Colonic mucosa (tissue), 4 donors: ENCODE measurements at regions not wholly inside any gene's neighbourhood (a gene's known extent, or its start where the extent isn't known, plus 50 kb on each side); places are given as distances from the start of the nearest gene placed in this dataset.
A peak's percentile ranks its signal among the peaks of the same experiment; 100 is the strongest.

Source experiments
- DNase-seq: peaks from one replicate; pipeline ENCODE4 v3.0.0-alpha.2; 2020
- H3K27ac ChIP-seq: fragments of 200-600 bp; one replicate; pipeline ENCODE4 v1.8.0; 2021
- H3K27me3 ChIP-seq: fragments of 200-600 bp; one replicate; pipeline ENCODE4 v1.8.0; 2021
- H3K36me3 ChIP-seq: fragments of 200-600 bp; one replicate; pipeline ENCODE4 v1.8.0; 2021
- H3K4me1 ChIP-seq: fragments of 200-600 bp; one replicate; pipeline ENCODE4 v1.8.0; 2021; ENCODE audit warnings: mild to moderate bottlenecking
- H3K4me3 ChIP-seq: fragments of 200-600 bp; one replicate; pipeline ENCODE4 v1.8.0; 2021
- H3K9ac ChIP-seq, 2 donors: one replicate each; pipeline ENCODE4 v1.7.0; 2013; ENCODE audit warnings: control low read depth in 2 of 2, low read depth in 2 of 2, low read length in 2 of 2
- H3K9me3 ChIP-seq: fragments of 200-600 bp; one replicate; pipeline ENCODE4 v1.8.0; 2021
- intact Hi-C: fragments of 100-400 bp; cut with DNase I; formaldehyde crosslinking; loops from one replicate; pipeline ENCODE4 v1.14.1; 2022
- TF ChIP-seq, protein P1 (sequence below): fragments of 200-600 bp; IDR thresholded peaks from one replicate; pipeline ENCODE4 v1.8.0; 2022; ENCODE audit warnings: antibody characterized with exemption, mild to moderate bottlenecking
- donor health status: healthy.
- donor health status: DM: no; HTN: no; CAD: no.
- donor health status: DM: no; HTN: no; CAD: no.

DNA sequence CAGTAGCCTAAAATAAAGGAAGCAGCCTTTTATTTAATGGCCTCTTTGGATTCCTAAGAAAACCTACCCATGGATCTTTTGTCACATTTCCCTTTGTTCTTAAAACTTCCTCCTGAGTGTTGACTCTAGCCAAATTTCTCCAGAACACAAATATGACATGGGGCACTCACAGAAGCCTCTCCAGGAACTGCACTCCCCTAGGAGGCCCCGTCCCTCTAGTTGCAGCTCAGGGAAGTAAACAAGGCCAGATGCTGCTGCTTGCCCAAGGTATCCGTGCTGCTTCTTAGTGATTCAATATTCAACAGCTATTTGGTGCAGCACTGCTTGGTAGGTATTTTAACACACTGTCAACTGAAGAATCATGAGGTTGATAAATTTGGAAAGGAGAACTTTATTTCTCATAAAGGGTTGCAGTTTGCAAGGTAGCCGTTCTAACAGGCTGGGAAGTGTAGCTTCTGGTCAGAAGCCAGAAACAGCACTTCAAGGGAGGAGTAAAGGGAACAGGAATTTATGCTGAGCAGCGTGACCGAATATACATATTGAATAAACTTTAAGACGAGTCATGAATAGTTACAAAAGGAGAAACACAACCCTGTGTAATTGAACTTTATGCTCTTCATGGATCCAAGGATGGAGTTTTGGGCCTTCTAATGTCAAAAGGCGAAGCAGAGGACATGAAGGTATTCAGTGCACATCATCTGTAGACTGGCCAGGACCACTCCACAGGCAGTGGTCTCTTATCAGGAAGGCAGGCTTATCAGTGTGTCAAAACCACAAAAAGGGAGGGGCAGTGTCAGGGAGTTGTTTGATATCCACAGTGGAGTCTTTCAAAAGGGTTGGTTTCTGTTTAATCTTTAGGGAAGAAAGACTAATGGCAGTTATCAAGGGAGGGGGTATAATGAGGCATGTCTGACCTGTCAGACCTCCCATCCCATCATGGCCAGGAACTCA is 63.3 kb downstream of the CD24 start:
- H3K27ac ChIP-seq: peak overlapping the region; percentile 42

DNA sequence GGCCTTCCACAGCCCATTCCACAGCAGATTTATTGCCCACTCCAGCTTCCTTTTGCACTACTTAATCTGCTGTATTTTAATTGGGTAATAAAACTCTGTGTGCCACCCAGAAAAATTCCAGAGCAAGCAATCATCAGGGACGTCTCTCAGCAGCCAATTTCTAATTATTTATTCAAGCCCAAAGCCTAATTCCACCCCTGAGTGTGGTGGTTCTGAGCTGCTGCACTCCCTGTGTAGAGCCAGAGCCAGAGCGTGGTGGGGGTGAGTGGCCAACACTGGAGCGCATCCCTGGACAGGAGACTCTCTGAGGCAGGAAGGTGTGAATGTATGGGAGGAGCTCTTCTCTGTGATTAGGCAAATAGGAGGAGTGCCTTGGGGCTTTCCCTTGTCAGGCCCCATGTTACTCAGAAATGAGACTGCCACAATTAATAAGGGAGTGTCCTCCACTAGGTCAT is 66.1 kb downstream of the CD24 start:
- no peaks in the 10 kb centered on the region for H3K4me1 ChIP-seq
- H3K9ac ChIP-seq: no peak overlapping the region
- no peaks in the 10 kb centered on the region for H3K36me3 ChIP-seq
- no peaks in the 10 kb centered on the region for H3K9me3 ChIP-seq
- no peaks in the 10 kb centered on the region for H3K27me3 ChIP-seq
- TF ChIP-seq, protein P1, sequence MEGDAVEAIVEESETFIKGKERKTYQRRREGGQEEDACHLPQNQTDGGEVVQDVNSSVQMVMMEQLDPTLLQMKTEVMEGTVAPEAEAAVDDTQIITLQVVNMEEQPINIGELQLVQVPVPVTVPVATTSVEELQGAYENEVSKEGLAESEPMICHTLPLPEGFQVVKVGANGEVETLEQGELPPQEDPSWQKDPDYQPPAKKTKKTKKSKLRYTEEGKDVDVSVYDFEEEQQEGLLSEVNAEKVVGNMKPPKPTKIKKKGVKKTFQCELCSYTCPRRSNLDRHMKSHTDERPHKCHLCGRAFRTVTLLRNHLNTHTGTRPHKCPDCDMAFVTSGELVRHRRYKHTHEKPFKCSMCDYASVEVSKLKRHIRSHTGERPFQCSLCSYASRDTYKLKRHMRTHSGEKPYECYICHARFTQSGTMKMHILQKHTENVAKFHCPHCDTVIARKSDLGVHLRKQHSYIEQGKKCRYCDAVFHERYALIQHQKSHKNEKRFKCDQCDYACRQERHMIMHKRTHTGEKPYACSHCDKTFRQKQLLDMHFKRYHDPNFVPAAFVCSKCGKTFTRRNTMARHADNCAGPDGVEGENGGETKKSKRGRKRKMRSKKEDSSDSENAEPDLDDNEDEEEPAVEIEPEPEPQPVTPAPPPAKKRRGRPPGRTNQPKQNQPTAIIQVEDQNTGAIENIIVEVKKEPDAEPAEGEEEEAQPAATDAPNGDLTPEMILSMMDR: no peak
- intact Hi-C loops: no loop called here
- no peak for DNase-seq
- peak overlapping the region; percentile 24 for H3K27ac ChIP-seq
- no peak overlapping the region for H3K4me3 ChIP-seq

More for the DNA sequence above, 63.3 kb downstream of the CD24 start:
- intact Hi-C loops: no loop called here
- peak; percentile 62 for DNase-seq
- no peaks in the 10 kb centered on the region for H3K4me1 ChIP-seq
- H3K4me3 ChIP-seq: no peak overlapping the region
- H3K9ac ChIP-seq: peak overlapping the region in 1 of 2 donors; percentile 28
- no peaks in the 10 kb centered on the region for H3K9me3 ChIP-seq
- H3K36me3 ChIP-seq: no peaks in the 10 kb centered on the region
- no peaks in the 10 kb centered on the region for H3K27me3 ChIP-seq
- TF ChIP-seq, protein P1: no peak

DNA sequence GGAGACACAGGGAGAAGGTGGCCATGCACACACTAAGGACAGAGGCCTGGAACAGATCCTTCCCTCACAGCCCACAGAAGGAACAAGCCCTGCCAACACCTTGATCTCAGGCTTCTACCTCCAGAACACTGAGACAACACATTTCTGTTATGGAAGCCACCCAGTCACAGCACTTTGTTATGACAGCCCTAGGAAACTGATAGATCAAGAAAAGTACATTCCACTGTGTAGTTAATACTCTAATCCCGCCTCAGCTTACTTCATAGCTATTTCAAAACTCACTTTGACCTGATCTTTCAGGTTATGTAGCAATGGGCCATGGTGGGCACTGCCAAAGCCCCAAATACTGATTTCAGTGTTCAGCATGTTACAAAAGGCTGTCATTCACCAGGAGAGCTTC is 66.8 kb downstream of the CD24 start:
- peak overlapping the region; percentile 24 for H3K27ac ChIP-seq
- H3K27me3 ChIP-seq: no peaks in the 10 kb centered on the region
- H3K4me1 ChIP-seq: no peaks in the 10 kb centered on the region
- no peaks in the 10 kb centered on the region for H3K9me3 ChIP-seq
- no peak for DNase-seq
- no peak overlapping the region for H3K4me3 ChIP-seq
- intact Hi-C loops: no loop called here
- TF ChIP-seq, protein P1: no peak
- H3K9ac ChIP-seq: no peak overlapping the region
- H3K36me3 ChIP-seq: no peaks in the 10 kb centered on the region

DNA sequence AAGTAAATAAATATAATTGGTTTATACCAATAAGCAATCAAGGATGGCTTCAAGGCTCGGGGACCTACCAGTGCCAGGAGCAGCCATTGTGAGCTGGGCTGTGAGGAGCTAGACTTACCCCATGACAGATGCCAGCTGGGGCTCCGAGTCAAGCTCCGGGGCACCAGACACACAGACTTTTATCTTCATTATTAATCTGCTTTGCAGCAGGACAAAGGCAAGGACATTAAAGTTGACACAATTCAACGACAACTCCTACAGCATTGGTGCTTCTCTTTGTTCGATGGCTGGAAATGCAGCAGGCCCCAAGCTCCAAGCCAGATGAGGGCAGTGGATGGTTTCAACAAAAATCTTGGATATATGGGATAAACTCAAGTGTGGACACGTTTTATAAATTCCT is 68.3 kb downstream of the CD24 start:
- H3K9ac ChIP-seq: no peak overlapping the region
- TF ChIP-seq, protein P1: no peak
- no peaks in the 10 kb centered on the region for H3K27me3 ChIP-seq
- no peaks in the 10 kb centered on the region for H3K36me3 ChIP-seq
- H3K27ac ChIP-seq: no peak overlapping the region
- intact Hi-C loops: no loop called here
- H3K4me1 ChIP-seq: no peaks in the 10 kb centered on the region
- no peak overlapping the region for H3K4me3 ChIP-seq
- H3K9me3 ChIP-seq: no peaks in the 10 kb centered on the region
- no peak for DNase-seq

DNA sequence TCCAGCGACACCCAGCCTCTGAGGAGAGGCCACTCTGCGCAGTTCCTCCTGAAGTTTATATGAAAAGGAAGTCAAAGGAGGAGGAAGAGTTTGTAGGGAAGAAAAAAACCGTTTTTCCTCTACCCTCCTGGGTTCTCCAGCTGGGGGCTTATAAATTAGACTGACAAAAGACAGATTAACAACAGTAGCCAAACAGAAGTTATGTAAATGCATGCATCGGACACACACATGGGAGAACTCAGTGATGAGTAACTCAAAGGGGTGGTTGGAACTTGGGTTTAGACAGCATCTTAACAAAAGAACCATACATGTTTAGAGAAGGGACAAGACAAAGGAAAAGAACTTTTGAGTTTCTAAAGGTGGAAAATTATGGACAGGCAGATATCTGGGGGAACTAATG is 71.2 kb downstream of the CD24 start:
- Histone ChIP-seq H3K9me3 (no peaks in the 10 kb centered on the region), H3K9ac (no peak overlapping the region), H3K27me3 (no peaks in the 10 kb centered on the region), H3K27ac (no peak overlapping the region), H3K36me3 (no peaks in the 10 kb centered on the region), H3K4me1 (no peaks in the 10 kb centered on the region), H3K4me3 (no peak overlapping the region)
- TF ChIP-seq, protein P1: no peak
- no peak for DNase-seq
- intact Hi-C loops: no loop called here
